GM18508 (cell line): ENCODE measurements at regions not wholly inside any gene's neighbourhood (a gene's known extent, or its start where the extent isn't known, plus 50 kb on each side); places are given as distances from the start of the nearest gene placed in this dataset.

Experiments
- ATAC-seq: cut with Tn5 transposase; IDR thresholded peaks from one replicate; pipeline ENCODE4 v1.9.1; 2021; ENCODE audit warnings: moderate number of reproducible peaks; ENCODE audit not compliant: insufficient read depth, unreplicated experiment

GRCh38 chr1:175894581-175894980 lies 151.2 kb upstream of the TNR start:
- ATAC-seq: no peak

DNA sequence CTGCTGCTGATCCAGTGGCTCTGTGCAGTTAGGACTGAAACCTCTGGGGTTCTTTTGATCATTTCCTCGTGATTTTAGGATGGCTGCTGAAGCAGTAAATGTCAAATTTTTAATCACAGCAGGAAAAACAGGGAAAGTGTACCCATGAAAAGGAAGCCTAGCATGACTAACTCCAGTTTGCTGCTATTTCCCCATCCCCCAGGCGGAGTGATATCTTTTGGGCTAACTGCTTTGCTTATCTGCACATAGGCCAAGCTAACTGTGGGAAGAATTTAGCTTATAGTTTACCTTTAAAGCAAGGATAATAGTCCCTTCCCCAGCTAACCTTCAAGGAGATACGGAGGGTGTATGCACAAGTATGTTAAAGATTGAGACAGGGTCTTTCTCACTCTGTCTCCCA lies 149.8 kb upstream of the TNR start:
- ATAC-seq: no peak

DNA sequence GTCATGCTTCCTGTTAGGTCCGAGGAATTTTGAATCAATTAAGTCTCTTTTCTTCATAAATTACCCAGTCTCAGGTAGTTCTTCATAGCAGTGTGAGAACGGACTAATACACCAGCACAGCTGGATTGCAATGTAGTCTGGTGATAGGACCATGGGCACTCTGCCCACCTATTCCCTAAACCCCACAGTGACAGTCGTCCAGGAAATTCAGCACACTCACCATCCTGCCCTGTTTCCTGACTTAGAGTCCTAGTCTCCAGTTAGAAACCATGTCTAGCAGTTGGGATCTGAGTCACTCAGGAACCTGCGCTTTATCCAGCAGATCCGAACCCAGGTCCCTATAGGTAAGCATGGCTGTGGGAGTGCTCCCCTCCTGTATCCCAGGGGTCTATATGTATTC lies 149.3 kb upstream of the TNR start:
- no peak for ATAC-seq

DNA sequence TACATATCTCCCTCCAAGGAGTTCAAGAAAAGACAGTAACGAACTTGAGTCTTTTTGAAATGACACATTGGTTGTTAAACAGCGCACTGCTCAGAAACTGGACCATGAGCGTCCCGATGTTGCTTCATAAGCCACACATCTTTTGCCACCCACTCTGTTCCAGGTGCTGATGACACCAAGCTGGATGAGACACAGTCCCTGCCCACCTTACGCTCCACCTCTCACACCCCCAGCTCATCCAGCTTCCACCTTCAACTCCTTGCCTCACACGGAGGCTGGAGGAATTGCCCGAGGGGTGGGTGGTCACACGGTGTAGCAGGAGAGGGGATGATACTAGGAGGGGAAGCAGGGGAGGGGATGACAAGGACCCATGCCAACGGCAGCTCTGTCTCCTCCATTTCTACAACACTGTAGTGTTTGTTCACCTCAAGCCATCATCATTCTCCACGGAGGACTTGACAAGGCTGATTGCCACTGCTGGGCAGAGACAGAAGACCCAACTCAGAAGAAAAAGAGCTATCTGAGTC lies 148.5 kb upstream of the TNR start:
- no peak for ATAC-seq

DNA sequence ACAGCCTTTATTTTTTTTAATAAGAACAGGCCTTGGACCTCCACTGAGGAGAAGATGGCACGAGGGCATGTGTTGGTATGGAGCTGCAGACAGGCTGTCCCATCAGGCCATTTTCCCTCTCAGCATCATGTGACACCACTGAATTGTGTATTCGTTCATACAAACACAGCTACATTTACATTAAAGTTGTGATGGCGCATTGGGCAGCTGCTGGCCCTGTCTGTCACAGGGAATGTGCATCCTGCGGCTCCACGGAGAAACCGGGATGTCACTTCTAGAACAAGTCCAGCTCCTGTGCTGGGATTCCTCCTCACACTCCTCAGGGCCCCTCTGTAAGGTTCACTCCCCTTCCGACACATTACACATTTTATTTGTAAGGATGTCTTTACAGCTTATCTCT lies 147.6 kb upstream of the TNR start:
- ATAC-seq: no peak

DNA sequence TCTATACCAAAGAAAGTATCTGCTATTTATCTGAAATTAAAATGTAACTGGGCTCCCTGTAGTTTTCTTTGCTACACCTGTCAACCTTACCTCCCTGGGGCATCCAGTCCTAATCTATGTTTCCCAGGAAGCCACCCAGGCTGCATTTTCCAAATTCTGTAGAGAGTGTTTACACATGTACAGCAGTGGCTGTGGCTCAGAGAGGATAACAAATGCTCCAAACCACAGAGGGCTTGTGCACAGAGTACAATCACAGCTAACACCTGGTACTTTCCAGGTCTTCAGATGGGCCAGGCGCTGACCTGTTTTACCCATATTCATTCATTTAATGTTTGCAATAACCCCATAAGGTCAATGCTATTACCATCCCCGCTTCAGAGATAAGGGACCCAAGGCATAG lies 146.5 kb upstream of the TNR start:
- ATAC-seq: no peak

DNA sequence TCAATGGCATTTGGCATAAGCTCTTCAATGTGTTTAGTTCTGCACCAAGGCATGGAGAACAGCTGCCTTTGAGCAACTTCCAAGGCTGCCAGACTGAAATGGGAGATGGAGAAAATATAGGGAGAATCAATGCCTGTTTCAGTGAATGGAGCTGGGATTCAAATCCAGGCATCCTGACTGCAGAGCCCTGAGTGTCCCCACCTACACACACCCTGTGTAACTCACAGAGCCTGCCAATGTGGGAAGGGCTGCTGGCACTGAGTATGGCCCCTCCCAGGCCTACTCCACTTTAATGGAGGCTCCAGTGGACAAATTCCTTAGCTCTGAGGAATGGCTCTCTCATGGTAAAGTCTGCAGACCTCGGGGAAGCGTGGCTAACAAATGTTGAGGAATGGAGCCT lies 145.6 kb upstream of the TNR start:
- no peak for ATAC-seq

GRCh38 chr1:175887981-175888428 lies 144.6 kb upstream of the TNR start:
- ATAC-seq: peak; percentile 83

DNA sequence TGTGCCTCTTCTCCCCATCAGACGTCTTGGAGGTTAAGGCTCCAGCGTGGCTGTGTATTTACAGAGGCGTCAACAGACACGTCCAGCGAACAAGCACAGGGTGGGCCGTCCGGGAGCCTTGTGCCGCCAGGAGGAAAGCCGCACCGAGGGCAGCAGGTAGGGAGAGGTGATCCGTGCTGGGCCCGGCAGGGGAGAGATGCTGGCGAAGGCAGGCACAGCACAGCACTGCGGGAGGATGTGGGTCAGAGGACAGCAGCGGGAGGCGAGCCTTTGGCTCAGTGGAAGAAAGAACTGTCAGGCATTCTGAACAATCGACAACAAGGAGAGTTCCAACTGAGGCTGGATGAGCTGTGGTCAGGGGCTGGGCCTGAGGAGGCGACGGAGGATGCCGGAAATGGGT lies 144.1 kb upstream of the TNR start:
- no peak for ATAC-seq

DNA sequence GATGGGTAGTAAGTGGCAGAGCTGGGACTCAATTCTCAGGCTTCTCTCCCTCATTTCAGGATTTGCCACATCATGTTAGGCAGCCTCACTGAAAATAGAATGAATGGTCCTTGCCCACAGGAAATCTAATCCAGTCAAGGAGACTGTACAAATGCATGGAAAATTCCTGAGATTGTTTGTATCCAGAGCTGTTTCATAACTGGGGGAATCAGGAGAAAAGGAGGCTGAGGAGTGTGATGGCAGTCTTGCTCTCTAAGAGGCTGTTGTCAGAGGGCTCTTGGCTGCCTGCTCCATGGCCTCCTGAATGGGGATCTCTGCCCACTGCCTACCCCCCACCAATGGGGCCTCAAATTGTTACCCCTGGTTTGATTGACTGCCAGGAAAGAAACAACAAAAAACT lies 141.9 kb upstream of the TNR start:
- no peak for ATAC-seq

DNA sequence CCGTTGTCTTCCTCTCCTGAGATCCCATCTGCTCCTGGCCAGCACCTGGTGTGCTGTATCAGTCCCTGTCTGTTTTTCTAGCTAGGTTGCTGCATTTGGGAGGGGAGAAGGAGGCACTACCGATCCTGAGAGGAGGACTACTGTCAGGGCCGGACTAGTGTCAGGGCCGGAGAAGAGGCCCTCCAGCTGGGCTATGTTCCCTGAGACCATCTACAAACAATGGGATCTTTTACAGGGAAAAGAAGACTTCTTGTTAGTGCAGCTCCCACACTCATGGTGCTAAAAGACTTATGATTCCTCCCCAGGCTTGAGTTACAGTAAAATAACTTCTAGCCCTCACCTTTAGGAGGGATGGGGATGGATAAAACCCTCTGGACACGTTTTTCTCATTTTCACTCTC lies 141.0 kb upstream of the TNR start:
- no peak for ATAC-seq

- no peak for ATAC-seq
Observed at GRCh38 chr1:175882192-175882591, 138.8 kb upstream of the TNR start.

DNA sequence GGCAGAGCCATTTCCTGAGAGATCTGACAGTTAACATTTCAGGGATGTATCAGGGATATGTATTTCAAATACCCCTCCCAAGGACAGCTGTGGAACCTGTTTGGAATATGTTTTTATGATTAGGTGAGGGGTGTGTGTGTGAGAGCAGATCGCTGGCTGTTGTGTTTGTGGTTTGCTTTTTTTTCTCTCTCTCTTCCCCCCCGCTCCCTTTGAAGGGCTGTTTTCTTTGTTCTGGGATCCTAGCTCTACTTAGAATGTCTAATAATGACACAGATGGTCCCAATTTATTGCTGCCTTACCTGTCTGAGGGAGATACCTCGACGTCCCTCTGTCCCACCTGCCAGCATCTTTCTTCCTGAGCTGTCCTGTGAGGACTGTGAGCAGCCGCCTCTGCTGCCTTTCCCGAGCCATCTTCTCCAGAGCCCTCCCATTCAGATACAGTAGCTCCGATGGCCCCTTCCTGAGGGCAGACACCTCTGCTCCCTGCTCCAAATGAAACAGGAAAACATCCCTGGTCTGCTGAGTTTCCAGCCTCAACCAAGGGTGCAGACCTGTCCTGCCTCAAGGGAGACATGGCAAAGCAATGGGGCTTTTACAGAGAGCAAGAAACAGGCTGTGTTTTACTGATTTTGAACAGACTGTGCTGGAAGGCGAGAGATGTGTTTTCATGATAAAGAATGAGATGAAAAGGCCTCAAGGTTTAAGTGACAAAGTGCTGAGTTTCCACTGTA lies 138.0 kb upstream of the TNR start:
- ATAC-seq: no peak

GRCh38 chr1:175878775-175879174 lies 135.4 kb upstream of the TNR start:
- no peak for ATAC-seq

DNA sequence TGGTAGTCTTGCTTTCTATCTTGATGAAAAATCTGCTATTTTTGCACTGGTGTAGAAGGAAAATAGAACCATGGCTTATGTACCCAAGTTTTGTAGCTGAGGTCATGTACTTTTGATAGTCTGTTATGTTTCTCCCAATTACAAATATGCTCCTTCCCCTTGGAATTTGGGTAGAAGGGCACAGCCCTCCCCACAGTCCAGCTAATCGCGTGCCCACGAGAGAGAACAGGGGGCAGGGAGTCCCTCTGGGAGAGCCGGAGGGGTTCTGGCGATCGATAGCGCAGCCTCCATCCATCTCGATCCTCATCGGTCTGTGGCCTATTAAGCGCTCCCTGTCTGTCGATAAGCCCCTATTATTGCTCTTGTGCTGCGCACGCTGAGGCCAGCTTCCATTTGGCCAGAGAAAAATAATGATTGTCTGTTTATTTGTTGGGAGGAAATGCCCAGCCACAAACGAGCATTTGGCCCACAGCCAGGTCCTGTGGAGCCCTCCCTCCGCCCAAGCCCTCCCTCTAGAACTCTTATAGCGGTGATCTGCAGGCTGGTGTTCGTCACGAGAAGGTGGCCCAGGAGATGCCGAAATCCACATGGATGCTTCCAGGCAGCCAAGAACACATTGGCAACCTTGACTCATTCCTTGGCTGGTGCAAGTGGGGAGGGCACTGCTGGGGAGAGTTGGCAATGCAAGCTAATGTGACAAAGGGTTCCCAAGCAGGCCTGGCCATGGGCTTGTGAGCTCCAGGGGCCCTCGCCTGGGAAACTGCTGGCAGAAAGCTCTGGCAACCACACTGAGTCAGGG lies 134.7 kb upstream of the TNR start:
- ATAC-seq: no peak

DNA sequence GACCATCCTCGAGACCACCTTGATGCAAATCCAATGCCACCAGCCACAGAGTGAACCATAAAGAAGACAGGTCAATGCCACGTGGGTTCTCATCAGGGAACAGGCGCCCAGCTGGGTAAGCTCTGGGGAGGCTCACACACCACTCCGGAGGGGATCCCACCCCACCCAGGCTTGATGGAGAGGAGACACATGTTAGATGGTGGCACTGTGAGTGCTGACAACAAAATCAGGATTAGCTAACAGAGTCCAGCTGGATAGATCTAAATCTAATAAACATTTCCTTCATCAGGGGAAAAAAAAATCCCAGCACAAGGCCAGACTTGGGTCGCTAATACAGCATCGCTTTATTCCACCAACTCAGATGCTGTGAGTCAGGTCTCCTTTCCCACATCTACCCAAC lies 132.2 kb upstream of the TNR start:
- no peak for ATAC-seq

DNA sequence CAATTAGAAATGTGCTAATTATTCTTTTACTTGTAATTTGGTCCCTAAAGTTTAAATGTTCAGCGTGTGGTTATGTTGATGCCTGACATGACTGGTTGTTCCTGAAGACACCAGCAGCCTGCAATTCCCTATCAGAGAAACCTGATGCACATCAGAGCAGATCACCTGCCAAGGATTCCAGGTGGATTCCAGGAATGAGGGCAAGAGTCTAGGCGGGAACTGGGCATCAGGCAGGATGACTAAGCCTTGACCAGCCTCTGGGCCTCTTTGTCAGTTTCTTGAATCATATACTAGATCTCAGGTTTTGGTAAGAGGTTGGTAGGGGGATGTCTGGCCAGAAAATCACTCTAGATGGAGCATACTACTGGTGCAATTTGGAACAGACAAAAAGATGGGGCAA lies 130.7 kb upstream of the TNR start:
- ATAC-seq: no peak

GRCh38 chr1:175873290-175873935 lies 130.0 kb upstream of the TNR start:
- peak; percentile 69 for ATAC-seq

DNA sequence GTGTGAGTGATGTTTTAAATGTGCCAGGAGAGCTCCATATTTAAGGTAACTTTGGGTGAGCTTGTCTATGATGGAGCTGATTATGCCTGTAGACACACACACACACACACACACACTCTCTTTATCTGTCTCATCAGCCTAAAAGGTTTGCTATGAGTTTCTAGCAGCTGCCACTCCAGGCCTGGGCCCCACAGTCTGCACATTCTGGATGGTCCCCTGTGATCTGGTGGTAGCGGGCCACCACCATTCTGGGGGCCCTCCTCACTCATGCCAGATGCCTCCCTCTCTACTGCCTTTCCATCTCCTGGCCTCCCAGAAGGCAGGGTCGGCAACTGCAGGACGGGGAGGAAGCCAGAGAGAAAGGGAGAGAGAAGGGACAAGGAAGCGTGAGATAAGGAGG lies 129.2 kb upstream of the TNR start:
- no peak for ATAC-seq

- no peak for ATAC-seq
Observed at GRCh38 chr1:175871647-175872046, 128.3 kb upstream of the TNR start.

DNA sequence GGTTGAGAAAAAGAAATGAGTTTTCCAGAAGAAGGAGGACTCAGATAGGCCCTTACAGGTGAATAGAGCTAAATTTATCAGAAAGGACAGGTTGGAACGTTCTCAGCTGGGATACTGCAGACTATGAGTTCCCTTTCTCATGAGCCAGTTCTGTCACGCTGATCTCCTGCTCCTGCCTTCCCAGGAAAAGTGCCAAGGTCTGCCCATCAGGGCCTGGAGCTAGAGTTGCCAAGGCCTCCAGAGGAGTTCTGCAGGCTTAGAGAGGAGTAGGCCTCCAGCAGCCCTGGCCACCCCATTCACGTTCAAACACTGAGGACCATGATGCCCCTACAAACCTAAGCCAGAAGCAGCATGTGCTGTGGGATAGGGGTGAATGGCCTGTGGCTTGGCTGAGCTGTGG lies 126.8 kb upstream of the TNR start:
- no peak for ATAC-seq
